ENCODE measurements at regions not wholly inside any gene's neighbourhood (a gene's known extent, or its start where the extent isn't known, plus 50 kb on each side); places are given as distances from the start of the nearest gene placed in this dataset.
A peak's percentile ranks its signal among the peaks of the same experiment; 100 is the strongest.

GRCh38 chr10:71064413-71065118, 147.8 kb upstream of the UNC5B start:
- DNase-seq (no peak), ATAC-seq (ENCODE audit: low read depth in 2 of 2) (no peak)
- Mint-ChIP-seq H3K36me3 (no peaks in the 10 kb centered on the region), H3K4me1 (no peaks in the 10 kb centered on the region), H3K4me3 (no peak overlapping the region), H3K9me3 (no peaks in the 10 kb centered on the region), H3K27me3 (no peaks in the 10 kb centered on the region), H3K27ac (no peak overlapping the region)
- Histone ChIP-seq H3K4me3 (ENCODE audit: low read depth, low read length) (no peak overlapping the region), H3K27me3 (ENCODE audit: control insufficient read depth, insufficient read depth, low read length) (no peaks in the 10 kb centered on the region), H3K4me1 (ENCODE audit: control insufficient read depth, insufficient read depth, low read length, poor library complexity, severe bottlenecking) (no peaks in the 10 kb centered on the region), H3K27ac (ENCODE audit: insufficient read depth, low read length, poor library complexity, severe bottlenecking) (no peak overlapping the region), H3K9me3 (ENCODE audit: control insufficient read depth in 2 of 2, low read length in 2 of 2) (no peaks in the 10 kb centered on the region), H3K36me3 (ENCODE audit: control insufficient read depth, insufficient read depth, low read length) (no peaks in the 10 kb centered on the region)

GRCh38 chr10:71065659-71066058, 146.7 kb upstream of the UNC5B start:
- Mint-ChIP-seq H3K4me3 (no peak overlapping the region), H3K36me3 (no peaks in the 10 kb centered on the region), H3K27me3 (no peaks in the 10 kb centered on the region), H3K9me3 (no peaks in the 10 kb centered on the region), H3K27ac (no peak overlapping the region), H3K4me1 (no peaks in the 10 kb centered on the region)
- DNase-seq, result no peak
- Histone ChIP-seq H3K36me3 (ENCODE audit: control insufficient read depth, insufficient read depth, low read length) (no peaks in the 10 kb centered on the region), H3K27ac (ENCODE audit: insufficient read depth, low read length, poor library complexity, severe bottlenecking) (no peak overlapping the region), H3K4me3 (ENCODE audit: low read depth, low read length) (no peak overlapping the region), H3K27me3 (ENCODE audit: control insufficient read depth, insufficient read depth, low read length) (no peaks in the 10 kb centered on the region), H3K4me1 (ENCODE audit: control insufficient read depth, insufficient read depth, low read length, poor library complexity, severe bottlenecking) (no peaks in the 10 kb centered on the region), H3K9me3 (ENCODE audit: control insufficient read depth in 2 of 2, low read length in 2 of 2) (no peaks in the 10 kb centered on the region)
- no peak for ATAC-seq (ENCODE audit: low read depth in 2 of 2)

GRCh38 chr10:71066600-71066999, 145.8 kb upstream of the UNC5B start:
- Histone ChIP-seq H3K36me3 (ENCODE audit: control insufficient read depth, insufficient read depth, low read length) (no peaks in the 10 kb centered on the region), H3K27me3 (ENCODE audit: control insufficient read depth, insufficient read depth, low read length) (no peaks in the 10 kb centered on the region), H3K4me3 (ENCODE audit: low read depth, low read length) (no peak overlapping the region), H3K4me1 (ENCODE audit: control insufficient read depth, insufficient read depth, low read length, poor library complexity, severe bottlenecking) (no peaks in the 10 kb centered on the region), H3K9me3 (ENCODE audit: control insufficient read depth in 2 of 2, low read length in 2 of 2) (no peaks in the 10 kb centered on the region), H3K27ac (ENCODE audit: insufficient read depth, low read length, poor library complexity, severe bottlenecking) (no peak overlapping the region)
- Mint-ChIP-seq H3K27ac (no peak overlapping the region), H3K27me3 (no peaks in the 10 kb centered on the region), H3K9me3 (no peaks in the 10 kb centered on the region), H3K36me3 (no peaks in the 10 kb centered on the region), H3K4me3 (no peak overlapping the region), H3K4me1 (no peaks in the 10 kb centered on the region)
- DNase-seq, result no peak
- no peak for ATAC-seq (ENCODE audit: low read depth in 2 of 2)

- Mint-ChIP-seq H3K36me3 (no peaks in the 10 kb centered on the region), H3K9me3 (no peaks in the 10 kb centered on the region), H3K4me1 (no peaks in the 10 kb centered on the region), H3K27me3 (no peaks in the 10 kb centered on the region), H3K27ac (no peak overlapping the region), H3K4me3 (no peak overlapping the region)
- DNase-seq (no peak), ATAC-seq (ENCODE audit: low read depth in 2 of 2) (no peak)
- Histone ChIP-seq H3K4me1 (ENCODE audit: control insufficient read depth, insufficient read depth, low read length, poor library complexity, severe bottlenecking) (no peaks in the 10 kb centered on the region), H3K27ac (ENCODE audit: insufficient read depth, low read length, poor library complexity, severe bottlenecking) (no peak overlapping the region), H3K36me3 (ENCODE audit: control insufficient read depth, insufficient read depth, low read length) (no peaks in the 10 kb centered on the region), H3K9me3 (ENCODE audit: control insufficient read depth in 2 of 2, low read length in 2 of 2) (no peaks in the 10 kb centered on the region), H3K4me3 (ENCODE audit: low read depth, low read length) (no peak overlapping the region), H3K27me3 (ENCODE audit: control insufficient read depth, insufficient read depth, low read length) (no peaks in the 10 kb centered on the region)
These were observed 145.2 kb upstream of the UNC5B start for GRCh38 chr10:71067098-71067740.

GRCh38 chr10:71068861-71069271, 143.5 kb upstream of the UNC5B start:
- Mint-ChIP-seq H3K4me1 (no peaks in the 10 kb centered on the region), H3K4me3 (no peak overlapping the region), H3K27ac (no peak overlapping the region), H3K27me3 (no peaks in the 10 kb centered on the region), H3K9me3 (no peaks in the 10 kb centered on the region), H3K36me3 (no peaks in the 10 kb centered on the region)
- Histone ChIP-seq H3K27ac (ENCODE audit: insufficient read depth, low read length, poor library complexity, severe bottlenecking) (no peak overlapping the region), H3K27me3 (ENCODE audit: control insufficient read depth, insufficient read depth, low read length) (no peaks in the 10 kb centered on the region), H3K9me3 (ENCODE audit: control insufficient read depth in 2 of 2, low read length in 2 of 2) (no peaks in the 10 kb centered on the region), H3K36me3 (ENCODE audit: control insufficient read depth, insufficient read depth, low read length) (no peaks in the 10 kb centered on the region), H3K4me3 (ENCODE audit: low read depth, low read length) (no peak overlapping the region), H3K4me1 (ENCODE audit: control insufficient read depth, insufficient read depth, low read length, poor library complexity, severe bottlenecking) (no peaks in the 10 kb centered on the region)
- DNase-seq, result no peak
- no peak for ATAC-seq (ENCODE audit: low read depth in 2 of 2)

- no peaks in the 10 kb centered on the region for H3K36me3 Mint-ChIP-seq
- H3K9me3 ChIP-seq (ENCODE audit: control insufficient read depth in 2 of 2, low read length in 2 of 2), result no peaks in the 10 kb centered on the region
- no peaks in the 10 kb centered on the region for H3K36me3 ChIP-seq (ENCODE audit: control insufficient read depth, insufficient read depth, low read length)
- H3K27me3 Mint-ChIP-seq, result no peaks in the 10 kb centered on the region
- no peaks in the 10 kb centered on the region for H3K4me1 ChIP-seq (ENCODE audit: control insufficient read depth, insufficient read depth, low read length, poor library complexity, severe bottlenecking)
- DNase-seq (no peak), ATAC-seq (ENCODE audit: low read depth in 2 of 2) (no peak)
- H3K9me3 Mint-ChIP-seq, result no peaks in the 10 kb centered on the region
- H3K27me3 ChIP-seq (ENCODE audit: control insufficient read depth, insufficient read depth, low read length), result no peaks in the 10 kb centered on the region
- H3K4me3 ChIP-seq (ENCODE audit: low read depth, low read length), result no peak overlapping the region
- no peak overlapping the region for H3K4me3 Mint-ChIP-seq
- no peak overlapping the region for H3K27ac ChIP-seq (ENCODE audit: insufficient read depth, low read length, poor library complexity, severe bottlenecking)
- no peak overlapping the region for H3K27ac Mint-ChIP-seq
- H3K4me1 Mint-ChIP-seq, result no peaks in the 10 kb centered on the region
These were observed 142.3 kb upstream of the UNC5B start for GRCh38 chr10:71069909-71070666.

GRCh38 chr10:71070741-71071140, 141.6 kb upstream of the UNC5B start:
- Histone ChIP-seq H3K27ac (ENCODE audit: insufficient read depth, low read length, poor library complexity, severe bottlenecking) (no peak overlapping the region), H3K36me3 (ENCODE audit: control insufficient read depth, insufficient read depth, low read length) (no peaks in the 10 kb centered on the region), H3K27me3 (ENCODE audit: control insufficient read depth, insufficient read depth, low read length) (no peaks in the 10 kb centered on the region), H3K9me3 (ENCODE audit: control insufficient read depth in 2 of 2, low read length in 2 of 2) (no peaks in the 10 kb centered on the region), H3K4me1 (ENCODE audit: control insufficient read depth, insufficient read depth, low read length, poor library complexity, severe bottlenecking) (no peaks in the 10 kb centered on the region), H3K4me3 (ENCODE audit: low read depth, low read length) (no peak overlapping the region)
- Mint-ChIP-seq H3K27me3 (no peaks in the 10 kb centered on the region), H3K4me3 (no peak overlapping the region), H3K36me3 (no peaks in the 10 kb centered on the region), H3K9me3 (no peaks in the 10 kb centered on the region), H3K27ac (peak overlapping the region in 1 of 3 donors; percentile 48), H3K4me1 (no peaks in the 10 kb centered on the region)
- DNase-seq (no peak), ATAC-seq (ENCODE audit: low read depth in 2 of 2) (no peak)
